ENCODE measurements at regions not wholly inside any gene's neighbourhood (a gene's known extent, or its start where the extent isn't known, plus 50 kb on each side); places are given as distances from the start of the nearest gene placed in this dataset.

- DNase-seq: no peak
Observed at GRCh38 chr9:19995619-19996018, 206.8 kb upstream of the SLC24A2 start.

DNA sequence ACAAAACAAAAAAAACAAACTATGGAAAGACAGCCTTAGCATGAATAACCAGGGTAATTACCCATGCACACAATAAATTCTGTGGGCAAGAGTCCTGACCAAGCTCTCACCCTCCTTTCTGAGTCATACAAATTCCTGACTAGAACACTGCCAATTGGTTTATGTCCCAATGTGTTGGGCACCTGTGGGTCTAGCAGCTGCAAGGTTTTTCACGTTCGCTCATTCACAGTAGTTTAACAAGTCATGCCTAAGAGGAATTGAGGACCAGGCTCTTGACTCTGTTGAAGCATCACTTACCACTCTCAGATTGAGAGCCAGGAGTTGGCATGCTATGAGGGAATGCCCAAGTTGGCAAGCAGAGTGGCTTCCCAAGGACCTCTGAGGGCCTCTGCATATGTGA is 205.5 kb upstream of the SLC24A2 start:
- DNase-seq: peak; percentile 4

- DNase-seq: no peak
Observed at GRCh38 chr9:19992556-19992955, 203.7 kb upstream of the SLC24A2 start.

GRCh38 chr9:19989213-19989612 is 200.4 kb upstream of the SLC24A2 start:
- DNase-seq: no peak

- no peak for DNase-seq
Observed at GRCh38 chr9:19988281-19988680, 199.4 kb upstream of the SLC24A2 start.

DNA sequence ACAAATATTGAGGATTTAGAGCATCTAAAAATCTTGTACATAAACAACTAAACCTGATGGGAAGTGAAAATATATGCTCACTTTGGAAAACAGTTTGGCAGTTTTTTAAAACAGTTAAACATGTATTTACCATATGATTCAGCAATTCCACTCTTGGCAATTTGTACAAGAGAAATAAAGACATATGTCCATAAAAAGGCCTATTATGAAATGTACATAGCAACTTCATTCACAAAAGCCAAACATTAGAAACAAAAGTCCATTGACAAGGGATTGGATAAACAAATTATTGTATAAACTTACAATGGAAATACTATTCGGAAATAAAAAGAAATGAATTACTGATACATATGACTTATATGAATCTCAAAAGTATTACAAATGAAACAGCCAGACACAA is 196.2 kb upstream of the SLC24A2 start:
- DNase-seq: no peak

- DNase-seq: peak; percentile 59
Observed at GRCh38 chr9:19976226-19976625, 187.4 kb upstream of the SLC24A2 start.

GRCh38 chr9:19975499-19975898 is 186.7 kb upstream of the SLC24A2 start:
- DNase-seq: no peak

GRCh38 chr9:19969721-19970120 is 180.9 kb upstream of the SLC24A2 start:
- no peak for DNase-seq

DNA sequence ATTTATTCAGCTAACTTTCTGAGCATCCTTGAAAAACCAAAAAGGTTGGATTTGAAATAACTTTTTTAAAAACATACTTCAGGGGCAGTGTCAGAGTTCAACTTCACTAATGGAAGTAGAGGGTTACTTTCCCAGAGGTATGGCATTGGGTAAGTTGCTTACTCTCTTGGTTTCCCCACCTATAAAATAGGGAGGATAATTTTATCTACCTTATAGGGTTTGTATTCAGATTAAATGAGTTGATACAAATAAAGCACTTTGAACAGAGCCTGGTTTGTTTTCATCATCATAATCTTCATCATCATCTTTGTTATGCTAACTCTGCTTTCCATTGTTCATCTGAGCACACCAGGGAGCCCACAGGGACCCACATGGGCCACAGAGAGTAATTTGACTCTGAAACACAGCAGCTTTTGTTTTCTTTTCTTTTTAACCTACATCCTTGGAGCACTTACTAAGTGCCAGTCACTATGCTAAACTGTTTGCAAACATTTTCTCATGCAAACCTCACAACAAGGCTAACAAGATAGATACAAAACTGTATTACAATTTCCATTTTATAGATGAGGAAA is 179.1 kb upstream of the SLC24A2 start:
- no peak for DNase-seq

GRCh38 chr9:19967216-19967887 is 178.5 kb upstream of the SLC24A2 start:
- DNase-seq: peak; percentile 17

DNA sequence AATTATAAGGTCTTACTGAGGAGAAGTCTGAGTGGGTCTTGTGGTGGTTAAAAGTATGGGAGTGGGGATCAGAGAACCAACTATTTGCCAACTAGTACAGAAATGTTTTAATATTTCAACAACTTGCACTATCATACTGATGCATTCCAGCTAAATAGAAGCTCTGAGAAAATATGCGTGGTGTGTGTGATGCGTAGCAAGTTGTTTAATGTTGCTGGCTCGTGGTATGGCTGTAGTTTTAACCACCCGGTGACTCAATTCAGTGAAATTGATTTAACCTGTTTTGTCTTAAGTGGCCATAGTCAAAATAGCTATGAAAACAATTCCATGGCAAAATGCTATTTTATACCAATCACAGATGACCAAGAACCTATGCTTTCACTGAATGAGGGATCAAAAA is 176.5 kb upstream of the SLC24A2 start:
- DNase-seq: no peak

DNA sequence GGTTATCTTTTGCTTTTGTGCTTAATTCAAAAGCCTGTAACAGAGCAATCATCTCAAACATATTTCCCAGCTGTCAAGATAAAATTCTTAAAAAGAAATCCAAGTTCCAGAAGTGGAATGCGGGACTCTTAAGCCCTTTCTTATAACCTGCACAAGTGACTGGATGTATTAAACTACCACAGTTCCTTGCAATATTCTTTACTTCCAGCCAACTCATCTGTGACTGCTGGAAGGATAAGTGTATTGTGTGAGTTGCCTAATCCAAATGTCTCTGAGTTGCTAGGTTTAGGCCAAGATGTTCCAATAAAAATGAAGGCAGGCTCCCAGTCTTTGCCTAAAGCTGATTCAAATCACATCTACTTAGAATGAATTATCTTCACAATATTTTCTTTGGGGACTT is 159.2 kb upstream of the SLC24A2 start:
- no peak for DNase-seq

GRCh38 chr9:19946441-19947109 is 157.7 kb upstream of the SLC24A2 start:
- DNase-seq: peak; percentile 51

DNA sequence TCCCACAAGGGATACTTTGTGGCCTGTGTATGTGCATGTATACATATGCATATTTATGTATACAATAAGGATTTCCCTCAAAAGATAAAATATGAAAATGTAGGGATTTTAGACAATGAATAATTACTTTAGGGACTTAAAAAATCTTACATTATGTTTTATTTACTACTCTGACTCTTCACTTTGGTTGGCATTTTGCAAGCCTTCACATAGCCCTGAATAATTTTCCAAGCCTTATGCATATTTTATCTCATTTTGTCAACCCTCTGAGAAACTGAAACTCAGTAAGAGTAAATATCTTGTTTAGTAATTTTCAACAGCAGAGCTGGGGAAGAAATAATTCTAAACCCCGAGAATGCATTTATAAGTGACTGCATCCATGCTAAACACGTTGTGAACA is 153.0 kb upstream of the SLC24A2 start:
- no peak for DNase-seq

DNA sequence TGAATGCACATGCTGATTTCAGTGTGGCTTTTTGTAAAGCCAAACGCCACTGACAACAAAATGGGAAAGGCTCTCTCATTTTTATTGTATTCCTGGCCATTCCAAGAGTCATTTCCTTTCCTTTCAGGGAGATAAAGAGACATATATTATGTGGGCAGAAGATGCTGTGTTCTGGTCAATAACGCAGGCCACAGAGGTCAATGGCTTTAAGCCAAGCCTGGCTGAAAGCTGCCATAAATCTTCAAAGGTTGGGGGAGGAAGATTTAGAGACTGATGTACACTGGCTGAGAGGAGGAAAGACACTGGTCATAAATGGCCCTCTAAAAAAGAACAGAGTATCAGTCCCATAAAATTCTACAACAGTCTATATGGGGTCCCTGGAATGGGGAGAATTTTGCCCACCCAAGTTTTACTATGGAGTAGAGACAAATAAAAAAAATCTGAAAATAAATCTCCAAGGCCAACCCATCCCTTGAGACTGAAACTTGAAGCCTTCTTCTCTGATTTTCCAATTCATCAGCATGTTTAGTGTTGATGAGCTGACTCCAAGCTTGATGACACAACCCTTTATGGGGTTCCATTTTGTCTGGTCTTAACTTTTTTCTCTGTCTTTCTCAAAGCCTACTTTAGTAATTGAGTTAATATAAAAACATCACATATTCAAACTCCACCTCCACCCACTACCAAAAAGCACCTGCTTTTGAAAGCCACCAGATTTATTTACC is 152.1 kb upstream of the SLC24A2 start:
- peak; percentile 27 for DNase-seq

DNA sequence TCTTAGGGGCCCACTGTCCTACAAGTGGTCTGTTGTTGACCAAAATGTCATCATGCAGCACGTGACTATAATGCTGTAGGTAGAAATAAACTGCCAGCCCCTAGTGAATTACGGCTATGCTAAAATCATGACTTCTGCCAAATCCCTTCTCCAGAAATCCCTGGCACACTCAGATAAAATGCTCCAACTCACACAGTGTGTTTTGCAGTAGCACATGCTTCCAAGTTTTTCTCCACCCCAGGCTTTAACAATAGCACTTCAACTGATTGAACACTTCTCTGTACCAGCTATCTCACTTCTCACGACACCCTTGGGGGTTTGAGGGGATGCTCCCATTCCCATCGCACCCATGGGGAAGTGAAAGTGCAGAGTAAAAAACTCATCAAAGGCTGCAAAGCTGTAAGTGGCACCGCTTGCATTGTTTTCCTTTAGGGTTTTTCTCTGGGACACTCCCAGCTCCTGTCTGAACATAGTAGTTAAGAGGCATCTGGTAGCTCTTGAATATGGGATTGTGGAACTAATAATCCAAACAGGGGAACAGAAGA is 151.0 kb upstream of the SLC24A2 start:
- DNase-seq: no peak

DNA sequence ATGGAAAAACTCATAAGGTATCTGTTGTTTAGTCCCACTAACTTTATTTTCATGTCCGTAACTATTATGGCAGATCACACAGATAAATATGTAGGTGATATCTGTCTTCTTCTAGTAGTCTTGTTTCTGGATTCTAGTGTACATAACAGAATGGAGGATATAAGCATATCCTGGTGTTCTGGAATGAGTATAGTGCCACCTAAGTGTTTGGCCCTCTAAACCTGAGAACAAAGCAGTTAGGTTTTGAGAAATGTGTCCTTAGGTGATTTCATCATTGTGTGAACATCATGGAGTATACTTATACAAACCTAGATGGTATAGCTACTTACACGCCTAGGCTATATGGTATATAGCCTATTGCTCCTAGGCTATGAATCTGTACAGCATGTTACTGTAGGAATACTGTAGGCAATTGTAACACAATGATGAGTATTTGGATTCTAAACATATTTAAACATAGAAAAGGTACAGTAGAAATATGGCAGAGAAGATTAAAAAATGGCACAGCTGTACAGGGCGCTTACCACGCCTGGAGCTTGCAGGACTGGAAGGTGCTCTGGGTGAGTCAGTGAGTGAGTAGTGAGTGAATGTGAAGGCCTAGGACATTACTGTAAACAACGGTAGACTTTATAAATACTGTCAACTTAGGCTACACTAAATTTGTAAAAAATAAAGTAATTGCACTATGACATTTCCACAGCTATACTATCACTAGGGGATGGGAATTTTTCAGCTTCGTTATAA is 150.3 kb upstream of the SLC24A2 start:
- DNase-seq: no peak

DNA sequence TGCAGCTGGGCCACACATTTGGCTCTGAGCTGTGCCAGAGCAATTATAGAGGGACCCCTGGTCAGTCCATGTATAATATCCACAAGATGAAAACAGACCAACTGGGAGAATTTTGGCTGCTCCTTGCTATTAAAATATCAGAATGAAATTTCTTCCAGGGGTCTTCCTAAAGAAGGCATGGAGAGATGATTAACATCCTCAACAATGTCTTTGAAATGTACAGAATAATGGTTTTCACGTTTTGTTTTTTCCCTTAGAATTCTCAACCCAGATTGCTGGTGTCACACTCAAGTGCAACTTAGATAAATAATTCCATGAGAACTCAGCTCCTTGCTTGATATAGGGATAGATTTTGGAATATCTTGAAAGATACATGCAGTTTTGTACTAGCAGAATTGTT is 148.3 kb upstream of the SLC24A2 start:
- no peak for DNase-seq

- DNase-seq: no peak
Observed at GRCh38 chr9:19936598-19936997, 147.8 kb upstream of the SLC24A2 start.

- no peak for DNase-seq
Observed at GRCh38 chr9:19935422-19935821, 146.6 kb upstream of the SLC24A2 start.

GRCh38 chr9:19934301-19934871 is 145.5 kb upstream of the SLC24A2 start:
- DNase-seq: peak; percentile 60
